GM21723 (cell line): ENCODE measurements at regions not wholly inside any gene's neighbourhood (a gene's known extent, or its start where the extent isn't known, plus 50 kb on each side); places are given as distances from the start of the nearest gene placed in this dataset.
"Not testable (repeated sequence)": the region's sequence is repeated elsewhere in the genome, so short reads cannot be mapped to it uniquely, and the experiment has no call there.

Source experiments
- ATAC-seq: cut with Tn5 transposase; IDR thresholded peaks from one replicate; pipeline ENCODE4 v1.9.1; 2021; ENCODE audit warnings: mild to moderate bottlenecking, moderate library complexity; ENCODE audit not compliant: unreplicated experiment

- ATAC-seq: not testable (repeated sequence)
These were observed 160.4 kb downstream of the NPIPB11 start for GRCh38 chr16:29246091-29246490.

DNA sequence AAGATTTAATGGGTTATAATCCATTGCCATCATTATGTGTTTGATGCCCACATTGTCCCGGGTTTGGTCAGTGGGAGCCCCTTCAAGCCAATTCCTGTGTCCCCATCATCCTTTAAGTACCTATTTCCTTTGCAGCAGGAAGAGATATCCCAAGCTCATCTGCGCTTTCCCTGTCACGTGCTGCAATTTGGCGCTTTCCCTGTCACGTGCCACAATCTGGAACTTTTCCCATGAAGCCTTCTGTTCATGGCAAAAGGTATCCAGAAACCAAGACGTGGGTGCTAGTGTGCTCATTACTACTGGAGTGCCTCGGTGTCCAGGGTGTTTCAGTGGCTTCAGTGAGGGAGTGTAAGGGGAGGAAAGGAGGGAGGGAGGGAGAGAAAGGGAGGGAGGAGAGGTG is 168.5 kb downstream of the NPIPB11 start:
- ATAC-seq: no peak

DNA sequence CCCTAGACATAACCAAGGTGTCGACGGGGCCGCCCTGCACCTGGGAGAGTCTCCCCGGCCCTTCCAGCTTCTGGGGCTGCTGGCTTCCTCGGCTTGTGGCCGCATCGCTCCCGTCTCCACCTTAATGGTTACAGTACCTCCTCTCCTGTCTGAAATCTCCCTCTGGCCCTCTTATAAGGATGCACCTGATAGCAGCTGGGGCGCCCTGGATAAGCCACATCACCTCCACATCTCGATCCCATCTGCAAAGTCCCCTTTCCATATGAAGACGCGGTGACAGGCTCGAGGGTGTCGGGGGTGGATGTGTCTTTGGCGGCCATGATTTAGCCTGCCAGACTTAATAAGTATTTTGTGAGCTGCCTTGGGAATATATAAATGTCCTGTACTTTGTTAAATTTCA is 169.0 kb downstream of the NPIPB11 start:
- not testable (repeated sequence) for ATAC-seq

DNA sequence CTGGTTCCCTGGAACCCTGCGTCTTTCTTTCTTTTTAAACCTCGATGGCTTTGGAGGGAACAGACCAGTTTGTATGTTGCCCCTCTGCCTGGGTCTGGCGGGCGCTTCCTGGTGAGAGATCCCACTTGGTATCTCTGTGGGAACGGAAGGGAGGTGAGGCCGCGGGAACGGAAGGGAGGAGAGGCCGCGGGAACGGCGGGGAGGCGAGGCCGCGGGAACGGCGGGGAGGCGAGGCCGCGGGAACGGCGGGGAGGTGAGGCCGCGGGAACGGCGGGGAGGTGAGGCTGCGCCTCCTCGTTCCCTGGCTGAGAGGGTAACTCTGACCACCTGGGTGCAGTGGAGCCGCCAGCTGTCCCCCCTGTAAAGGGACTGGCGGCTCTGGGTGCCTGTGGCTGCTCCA is 169.5 kb downstream of the NPIPB11 start:
- not testable (repeated sequence) for ATAC-seq

DNA sequence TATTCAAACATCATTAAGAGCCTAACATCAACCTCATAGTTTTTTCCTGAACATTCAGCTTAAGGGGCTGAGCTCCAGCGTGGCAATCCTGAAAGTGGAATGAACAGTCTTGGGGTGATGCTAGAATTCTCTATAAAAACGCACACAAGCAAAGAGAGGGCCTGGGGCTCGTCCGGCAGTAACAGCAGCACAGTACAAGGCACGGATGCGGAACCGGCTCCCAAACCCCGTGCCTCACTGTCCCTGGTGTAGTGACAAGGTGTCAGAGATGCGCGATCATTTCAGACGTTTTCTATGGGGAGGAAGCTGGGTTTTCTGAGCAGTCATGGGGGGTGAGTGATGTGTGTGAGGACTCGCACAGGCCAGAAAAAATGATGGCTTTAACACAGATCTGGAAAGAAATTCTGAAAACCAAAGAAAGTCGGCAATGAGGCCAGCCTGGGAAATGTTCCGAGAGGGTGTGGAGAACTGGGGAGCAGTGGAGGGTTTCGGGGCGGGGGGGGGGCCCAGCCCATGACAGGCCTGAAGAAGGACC is 170.6 kb downstream of the NPIPB11 start:
- not testable (repeated sequence) for ATAC-seq

- ATAC-seq: not testable (repeated sequence)
These were observed 171.8 kb downstream of the NPIPB11 start for GRCh38 chr16:29234536-29235275.

GRCh38 chr16:29233705-29234404 is 172.7 kb downstream of the NPIPB11 start:
- not testable (repeated sequence) for ATAC-seq

- no peak for ATAC-seq
These were observed 173.5 kb downstream of the NPIPB11 start for GRCh38 chr16:29232811-29233704.

GRCh38 chr16:29232160-29232705 is 174.3 kb downstream of the NPIPB11 start:
- ATAC-seq: not testable (repeated sequence)

DNA sequence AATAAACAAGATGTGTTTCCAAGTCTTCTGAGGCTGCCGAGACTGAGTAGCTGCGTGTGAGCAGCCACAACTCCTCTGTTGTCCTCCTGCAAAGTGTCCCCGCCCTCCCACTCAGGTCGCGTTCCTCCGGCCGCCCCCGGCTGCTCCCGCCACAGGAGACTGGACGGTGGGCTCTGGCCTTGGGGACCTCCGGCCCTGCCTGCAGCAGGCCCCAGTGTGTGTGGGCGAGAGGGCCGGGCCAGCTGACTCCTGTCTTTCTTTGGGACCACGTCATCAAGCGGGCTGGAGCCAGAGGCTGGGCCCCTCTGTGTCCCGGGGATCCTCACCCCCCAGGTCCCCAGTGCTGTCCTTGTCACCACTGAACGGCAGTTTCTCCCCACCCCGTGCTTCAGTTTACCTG is 175.3 kb downstream of the NPIPB11 start:
- no peak for ATAC-seq

DNA sequence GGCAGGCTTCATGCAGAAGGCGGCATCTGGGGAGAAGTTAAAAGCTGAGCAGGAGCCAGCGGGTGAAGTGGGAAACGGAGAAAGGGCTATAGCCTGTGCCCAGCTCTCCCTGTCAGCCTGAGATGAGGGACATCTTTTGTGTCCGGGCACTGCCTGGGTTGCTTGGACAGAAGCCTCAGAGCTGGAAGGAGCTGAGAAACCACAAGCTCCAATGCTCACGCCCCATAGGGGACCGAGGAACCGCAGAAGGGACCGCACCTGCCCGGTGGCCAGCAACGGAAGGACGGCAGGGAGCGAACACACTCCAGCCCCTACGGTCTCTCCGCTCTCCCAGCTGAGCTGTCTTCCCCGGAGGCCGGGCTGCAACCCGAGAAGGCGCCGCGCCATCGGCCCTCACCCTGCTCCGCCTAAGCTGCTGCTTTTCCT is 175.8 kb downstream of the NPIPB11 start:
- no peak for ATAC-seq

DNA sequence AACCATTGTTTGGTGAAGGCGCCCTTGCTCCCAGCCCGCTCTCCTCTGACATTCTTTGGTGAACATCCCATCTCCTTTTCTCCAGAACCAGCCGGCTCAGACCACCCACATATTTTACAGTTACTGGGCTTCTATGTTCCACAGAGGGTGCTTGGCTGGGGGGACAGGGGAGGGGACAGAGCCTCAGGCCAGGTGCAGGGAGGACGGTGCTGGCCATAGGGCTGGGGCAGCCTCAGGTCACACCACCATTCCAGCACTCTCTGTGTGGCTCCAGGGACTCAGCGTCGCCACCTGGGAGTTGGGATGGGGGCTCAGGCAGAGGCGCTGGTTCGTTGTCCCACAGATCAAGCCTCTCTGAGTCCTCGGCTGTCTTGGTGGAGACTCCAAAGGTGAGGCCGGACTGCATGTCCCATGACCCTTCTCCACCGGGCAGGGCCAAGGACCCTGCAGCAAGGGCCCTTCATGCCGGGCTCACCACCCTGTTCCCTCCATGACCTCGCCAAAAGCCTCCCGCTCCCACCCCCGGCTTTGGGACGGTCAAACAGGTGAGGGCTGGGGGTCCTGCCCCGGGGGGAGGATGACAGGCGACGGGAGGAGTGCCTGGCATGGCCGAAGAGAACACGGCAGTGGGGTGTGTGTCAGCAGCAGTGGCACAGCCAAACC is 176.4 kb downstream of the NPIPB11 start:
- ATAC-seq: not testable (repeated sequence)

- ATAC-seq: not testable (repeated sequence)
These were observed 176.9 kb downstream of the NPIPB11 start for GRCh38 chr16:29229616-29230005.

DNA sequence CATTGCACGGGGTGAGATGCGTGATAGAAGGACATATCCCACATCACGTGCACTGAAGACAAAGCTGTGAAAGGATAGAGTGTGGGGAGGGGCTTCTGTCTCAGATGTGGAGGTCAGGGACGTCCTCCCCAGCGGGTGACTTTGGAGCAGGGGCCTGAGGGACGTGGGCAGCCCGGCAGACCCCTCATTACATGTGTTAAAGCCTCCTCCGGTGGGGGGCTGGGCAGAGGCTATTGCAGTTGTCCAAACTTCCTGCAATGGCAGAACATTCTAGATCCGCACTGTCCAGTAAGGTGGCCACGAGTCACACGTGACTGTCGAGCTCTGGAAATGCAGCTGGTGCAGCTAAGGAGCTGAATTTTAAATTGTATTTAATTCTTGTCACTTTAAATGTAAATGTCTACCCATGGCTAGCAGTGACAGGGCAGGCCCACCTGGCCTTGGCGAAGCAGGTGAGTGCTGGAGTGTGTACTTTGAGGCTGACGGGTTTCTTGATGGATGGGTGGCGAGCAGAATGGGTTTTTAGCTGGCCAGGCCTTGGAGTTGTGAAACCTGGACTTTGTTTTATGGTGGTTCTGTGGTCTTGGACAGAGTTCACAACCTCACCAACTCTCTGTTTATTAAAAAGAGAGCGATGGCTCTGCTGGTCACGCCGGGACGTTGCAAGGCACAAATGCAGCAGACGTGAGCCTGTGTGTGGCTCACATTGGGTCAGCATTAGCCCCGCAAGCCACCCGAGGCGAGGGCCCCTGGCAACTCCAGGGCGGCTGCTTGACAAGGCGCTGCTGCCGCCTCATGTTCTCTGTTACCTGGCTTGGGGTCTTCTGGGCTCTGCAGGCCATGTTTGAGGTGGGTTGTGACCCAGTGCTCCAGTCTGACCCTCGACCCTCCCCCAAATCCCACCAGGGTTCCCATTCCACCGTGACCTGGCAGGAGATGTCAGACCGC is 177.6 kb downstream of the NPIPB11 start:
- not testable (repeated sequence) for ATAC-seq

GRCh38 chr16:29227751-29228663 is 178.5 kb downstream of the NPIPB11 start:
- not testable (repeated sequence) for ATAC-seq

DNA sequence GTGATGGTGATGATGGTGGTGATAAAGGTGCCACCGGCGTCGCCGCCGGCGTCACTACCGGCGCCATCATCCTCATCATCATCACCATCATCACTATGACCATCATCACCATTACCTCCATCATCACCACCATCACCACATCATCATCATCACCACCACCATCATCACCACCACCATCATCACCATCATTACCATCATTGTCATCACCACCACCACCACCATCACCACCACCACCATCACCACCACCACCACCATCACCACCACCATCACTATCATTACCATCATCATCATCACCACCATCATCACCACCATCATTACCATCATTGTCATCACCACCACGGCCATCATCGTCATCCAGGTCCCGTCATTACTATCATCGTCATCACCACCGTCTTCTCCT is 179.7 kb downstream of the NPIPB11 start:
- no peak for ATAC-seq

GRCh38 chr16:29224675-29225074 is 181.8 kb downstream of the NPIPB11 start:
- not testable (repeated sequence) for ATAC-seq

- not testable (repeated sequence) for ATAC-seq
These were observed 183.9 kb downstream of the NPIPB11 start for GRCh38 chr16:29222615-29223014.
